ENCODE measurements at regions not wholly inside any gene's neighbourhood (a gene's known extent, or its start where the extent isn't known, plus 50 kb on each side); places are given as distances from the start of the nearest gene placed in this dataset.

- peaks cover 7% of the 10 kb centered on the region for H3K9me3 Mint-ChIP-seq
- no peak for TF ChIP-seq CTCF (conservative IDR thresholded peaks at IDR 0.05)
- H3K27ac Mint-ChIP-seq (ENCODE audit: unreplicated experiment) = no peak overlapping the region
- H3K4me1 Mint-ChIP-seq = peaks cover 4% of the 10 kb centered on the region
- no peak for DNase-seq (ENCODE audit: low read depth, low spot score)
- peaks cover 4% of the 10 kb centered on the region for H3K36me3 Mint-ChIP-seq (ENCODE audit: low read depth)
- H3K4me3 Mint-ChIP-seq = no peak overlapping the region
- H3K27me3 Mint-ChIP-seq (ENCODE audit: low read depth) = peaks cover 4% of the 10 kb centered on the region
Observed at GRCh38 chr22:48186146-48186790, 1423.8 kb downstream of the TBC1D22A start.

GRCh38 chr22:48185071-48186055 lies 1422.9 kb downstream of the TBC1D22A start:
- Mint-ChIP-seq H3K27ac (ENCODE audit: unreplicated experiment) (no peak overlapping the region), H3K27me3 (ENCODE audit: low read depth) (peaks cover 4% of the 10 kb centered on the region), H3K4me3 (no peak overlapping the region), H3K9me3 (peaks cover 3% of the 10 kb centered on the region), H3K4me1 (peaks cover 4% of the 10 kb centered on the region), H3K36me3 (ENCODE audit: low read depth) (peaks cover 4% of the 10 kb centered on the region)
- DNase-seq (ENCODE audit: low read depth, low spot score) = no peak
- TF ChIP-seq CTCF (conservative IDR thresholded peaks at IDR 0.05) = no peak

- no peak overlapping the region for H3K4me3 Mint-ChIP-seq
- DNase-seq (ENCODE audit: low read depth, low spot score) = no peak
- no peaks in the 10 kb centered on the region for H3K9me3 Mint-ChIP-seq
- peaks cover 4% of the 10 kb centered on the region for H3K4me1 Mint-ChIP-seq
- H3K27ac Mint-ChIP-seq (ENCODE audit: unreplicated experiment) = no peak overlapping the region
- TF ChIP-seq CTCF (conservative IDR thresholded peaks at IDR 0.05) = no peak
- no peaks in the 10 kb centered on the region for H3K27me3 Mint-ChIP-seq (ENCODE audit: low read depth)
- no peaks in the 10 kb centered on the region for H3K36me3 Mint-ChIP-seq (ENCODE audit: low read depth)
Observed at GRCh38 chr22:48182846-48183805, 1420.7 kb downstream of the TBC1D22A start.

- TF ChIP-seq CTCF (conservative IDR thresholded peaks at IDR 0.05) = no peak
- H3K9me3 Mint-ChIP-seq = no peaks in the 10 kb centered on the region
- H3K27ac Mint-ChIP-seq (ENCODE audit: unreplicated experiment) = no peak overlapping the region
- DNase-seq (ENCODE audit: low read depth, low spot score) = no peak
- no peaks in the 10 kb centered on the region for H3K36me3 Mint-ChIP-seq (ENCODE audit: low read depth)
- H3K27me3 Mint-ChIP-seq (ENCODE audit: low read depth) = peaks cover 2% of the 10 kb centered on the region
- H3K4me1 Mint-ChIP-seq = no peaks in the 10 kb centered on the region
- H3K4me3 Mint-ChIP-seq = no peak overlapping the region
Observed at GRCh38 chr22:48182031-48182430, 1419.6 kb downstream of the TBC1D22A start.

Measured in neural crest cell (in vitro differentiated cells).